Activated naive CD8-positive, alpha-beta T cell treated with anti-CD3 and anti-CD28 coated beads, Interleukin-2, amount 50 U/mL, for 24 hours (primary cell): ENCODE measurements at regions not wholly inside any gene's neighbourhood (a gene's known extent, or its start where the extent isn't known, plus 50 kb on each side); places are given as distances from the start of the nearest gene placed in this dataset.
A peak's percentile ranks its signal among the peaks of the same experiment; 100 is the strongest.

Experiments
- ATAC-seq: fragments of 150-1000 bp; cut with Tn5 transposase; one replicate; pipeline ENCODE4 v1.10.0; 2021
- DNase-seq: peaks from one replicate; pipeline ENCODE4 v3.0.0; 2021
- H3K27ac Mint-ChIP-seq: one replicate; pipeline ENCODE4 v1.8.0; 2021; ENCODE audit warnings: mild to moderate bottlenecking, mixed read lengths
- H3K27me3 Mint-ChIP-seq: one replicate; pipeline ENCODE4 v1.8.0; 2021; ENCODE audit warnings: mixed read lengths
- H3K36me3 Mint-ChIP-seq: one replicate; pipeline ENCODE4 v1.8.0; 2021; ENCODE audit warnings: low read depth, mixed read lengths
- H3K4me1 Mint-ChIP-seq: one replicate; pipeline ENCODE4 v1.8.0; 2021; ENCODE audit warnings: mixed read lengths
- H3K4me3 Mint-ChIP-seq: one replicate; pipeline ENCODE4 v1.8.0; 2021; ENCODE audit warnings: mild to moderate bottlenecking, moderate library complexity, mixed read lengths
- H3K9me3 Mint-ChIP-seq: one replicate; pipeline ENCODE4 v1.8.0; 2021; ENCODE audit warnings: mixed read lengths

- Mint-ChIP-seq H3K27me3 (no peaks in the 10 kb centered on the region), H3K9me3 (no peaks in the 10 kb centered on the region), H3K4me3 (peak overlapping the region; percentile 47), H3K27ac (peak overlapping the region; percentile 90), H3K36me3 (peaks cover 52% of the 10 kb centered on the region), H3K4me1 (peaks cover 54% of the 10 kb centered on the region)
- no peak for DNase-seq
- no peak for ATAC-seq
These were observed 642.2 kb upstream of the DIPK2B start for GRCh38 chrX:45842926-45843315.

GRCh38 chrX:45842207-45842925, 641.7 kb upstream of the DIPK2B start:
- peak overlapping the region; percentile 47 for H3K4me3 Mint-ChIP-seq

DNA sequence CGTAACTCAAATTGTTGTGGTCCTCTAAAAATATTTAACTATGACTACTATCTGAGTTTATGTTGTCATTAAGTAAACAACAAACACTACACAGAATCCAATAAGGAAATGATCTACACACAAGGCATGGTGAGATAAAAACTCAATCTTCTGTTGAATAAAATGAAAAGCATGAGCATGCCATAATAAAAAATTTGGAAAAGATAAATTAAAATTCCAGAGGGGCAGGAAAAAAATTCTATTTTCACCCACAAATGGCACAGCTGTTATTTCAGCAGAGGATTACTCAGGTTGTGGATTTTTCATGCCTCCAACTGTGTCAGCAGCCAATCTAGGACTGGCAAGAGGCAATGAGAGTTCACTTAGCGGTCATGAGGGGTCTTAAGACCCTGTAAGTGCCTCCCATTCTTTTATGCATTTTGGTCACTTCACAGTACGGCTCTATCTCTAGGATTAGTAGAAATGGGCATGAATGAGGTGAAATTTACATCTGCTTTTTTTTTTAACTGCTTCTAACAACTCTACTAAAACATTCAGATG, 639.8 kb upstream of the DIPK2B start:
- Mint-ChIP-seq H3K27ac (no peak overlapping the region), H3K27me3 (no peaks in the 10 kb centered on the region), H3K4me3 (no peak overlapping the region), H3K4me1 (peaks cover 38% of the 10 kb centered on the region), H3K9me3 (no peaks in the 10 kb centered on the region), H3K36me3 (peaks cover 43% of the 10 kb centered on the region)
- DNase-seq, result no peak
- ATAC-seq, result no peak

More at GRCh38 chrX:45842207-45842925, 641.7 kb upstream of the DIPK2B start:
- H3K9me3 Mint-ChIP-seq, result no peaks in the 10 kb centered on the region
- no peaks in the 10 kb centered on the region for H3K27me3 Mint-ChIP-seq
- ATAC-seq, result peak; percentile 73
- peaks cover 51% of the 10 kb centered on the region for H3K4me1 Mint-ChIP-seq
- peaks cover 51% of the 10 kb centered on the region for H3K36me3 Mint-ChIP-seq
- DNase-seq, result no peak
- H3K27ac Mint-ChIP-seq, result peak overlapping the region; percentile 90

DNA sequence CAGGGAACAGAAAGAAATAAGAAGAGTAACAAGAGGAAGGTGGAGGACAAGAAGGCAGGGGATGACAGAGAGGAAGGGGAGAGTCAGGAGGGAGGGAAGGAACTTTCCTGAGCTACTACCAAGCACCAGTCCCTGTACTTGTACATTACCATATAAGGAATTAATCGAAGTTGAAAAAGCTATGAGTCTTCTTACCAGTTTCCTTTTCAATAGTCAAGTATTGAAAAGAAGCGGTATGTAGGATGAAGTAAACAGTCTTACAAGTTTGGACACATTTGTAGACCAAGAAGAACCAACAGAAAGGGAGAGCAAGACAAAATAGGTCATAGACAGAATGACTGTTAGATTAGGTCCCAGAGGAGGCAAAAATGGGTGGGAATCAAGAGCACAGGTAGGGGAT, 629.7 kb upstream of the DIPK2B start:
- H3K9me3 Mint-ChIP-seq, result no peaks in the 10 kb centered on the region
- peak overlapping the region; percentile 4 for H3K4me3 Mint-ChIP-seq
- H3K27me3 Mint-ChIP-seq, result no peaks in the 10 kb centered on the region
- peaks cover 45% of the 10 kb centered on the region for H3K4me1 Mint-ChIP-seq
- DNase-seq, result no peak
- peaks cover 56% of the 10 kb centered on the region for H3K36me3 Mint-ChIP-seq
- ATAC-seq, result peak; percentile 66
- peak overlapping the region; percentile 84 for H3K27ac Mint-ChIP-seq

DNA sequence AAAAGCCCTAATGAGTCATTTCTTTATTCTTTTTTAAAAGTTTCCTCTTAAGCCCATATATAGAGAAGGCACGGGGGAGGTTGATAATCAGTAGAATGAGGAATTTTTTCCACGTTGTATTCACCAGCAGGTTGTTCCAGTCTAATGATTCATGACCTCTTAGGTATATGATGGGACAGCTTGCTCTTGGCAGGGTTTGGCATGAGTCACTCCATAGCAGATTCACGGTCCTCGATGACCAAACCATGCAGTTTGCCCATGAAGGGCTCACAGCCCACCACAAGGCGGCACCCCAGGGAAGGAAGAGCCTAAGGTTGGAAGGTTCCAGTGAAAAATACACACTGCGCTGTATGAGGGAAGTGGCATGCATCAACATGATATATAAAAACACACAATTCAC, 623.8 kb upstream of the DIPK2B start:
- DNase-seq (peak; percentile 55), ATAC-seq (peak; percentile 100)
- H3K36me3 Mint-ChIP-seq, result peaks cover 60% of the 10 kb centered on the region
- peaks cover under 1% of the 10 kb centered on the region for H3K9me3 Mint-ChIP-seq
- peaks cover 50% of the 10 kb centered on the region for H3K4me1 Mint-ChIP-seq
- peak overlapping the region; percentile 89 for H3K27ac Mint-ChIP-seq
- H3K27me3 Mint-ChIP-seq, result no peaks in the 10 kb centered on the region
- H3K4me3 Mint-ChIP-seq, result no peak overlapping the region

DNA sequence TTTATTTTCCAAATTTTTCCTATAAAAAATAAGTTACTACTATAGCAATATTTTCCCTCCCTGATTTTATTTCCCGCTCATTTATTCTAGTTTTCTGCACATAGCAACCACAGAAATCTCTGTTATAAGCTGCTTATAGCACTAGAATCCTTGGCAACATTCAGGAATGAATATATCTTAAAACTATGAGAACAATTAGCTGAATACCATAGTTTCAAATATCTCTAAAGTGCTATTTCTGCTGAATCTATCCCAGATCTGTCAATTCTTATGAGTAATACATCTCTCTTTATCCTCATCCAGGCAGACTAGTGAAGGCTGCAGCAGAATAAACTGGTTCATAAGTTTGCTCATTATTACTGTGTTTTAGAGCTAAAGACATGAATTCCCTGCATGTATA, 622.9 kb upstream of the DIPK2B start:
- Mint-ChIP-seq H3K4me3 (no peak overlapping the region), H3K27me3 (no peaks in the 10 kb centered on the region), H3K9me3 (peaks cover 7% of the 10 kb centered on the region), H3K36me3 (peaks cover 66% of the 10 kb centered on the region), H3K4me1 (peaks cover 55% of the 10 kb centered on the region), H3K27ac (peak overlapping the region; percentile 89)
- DNase-seq, result no peak
- ATAC-seq, result no peak

- DNase-seq (no peak), ATAC-seq (no peak)
- H3K36me3 Mint-ChIP-seq, result peaks cover 68% of the 10 kb centered on the region
These were observed 621.4 kb upstream of the DIPK2B start for GRCh38 chrX:45822124-45822523.

GRCh38 chrX:45818913-45819312, 618.2 kb upstream of the DIPK2B start:
- peaks cover 12% of the 10 kb centered on the region for H3K9me3 Mint-ChIP-seq
- no peaks in the 10 kb centered on the region for H3K27me3 Mint-ChIP-seq
- peak overlapping the region; percentile 32 for H3K4me3 Mint-ChIP-seq
- DNase-seq (no peak), ATAC-seq (peak; percentile 88)
- H3K36me3 Mint-ChIP-seq, result peaks cover 74% of the 10 kb centered on the region
- H3K4me1 Mint-ChIP-seq, result peaks cover 59% of the 10 kb centered on the region
- H3K27ac Mint-ChIP-seq, result peak overlapping the region; percentile 90

More at GRCh38 chrX:45822124-45822523, 621.4 kb upstream of the DIPK2B start:
- Mint-ChIP-seq H3K27ac (no peak overlapping the region), H3K9me3 (peaks cover 7% of the 10 kb centered on the region), H3K4me1 (peaks cover 55% of the 10 kb centered on the region), H3K27me3 (no peaks in the 10 kb centered on the region), H3K4me3 (no peak overlapping the region)

- Mint-ChIP-seq H3K27me3 (no peaks in the 10 kb centered on the region), H3K27ac (peak overlapping the region; percentile 53), H3K9me3 (peaks cover 12% of the 10 kb centered on the region), H3K4me3 (no peak overlapping the region), H3K36me3 (peaks cover 74% of the 10 kb centered on the region), H3K4me1 (peaks cover 65% of the 10 kb centered on the region)
- ATAC-seq, result no peak
- DNase-seq, result no peak
These were observed 614.8 kb upstream of the DIPK2B start for GRCh38 chrX:45815441-45815840.

- ATAC-seq, result peak; percentile 18
- H3K9me3 Mint-ChIP-seq, result peaks cover 5% of the 10 kb centered on the region
- H3K27ac Mint-ChIP-seq, result peak overlapping the region; percentile 96
- no peaks in the 10 kb centered on the region for H3K27me3 Mint-ChIP-seq
- peaks cover 65% of the 10 kb centered on the region for H3K36me3 Mint-ChIP-seq
- peak overlapping the region; percentile 65 for H3K4me3 Mint-ChIP-seq
- peaks cover 90% of the 10 kb centered on the region for H3K4me1 Mint-ChIP-seq
- DNase-seq, result no peak
These were observed 610.6 kb upstream of the DIPK2B start for GRCh38 chrX:45811326-45811725.

DNA sequence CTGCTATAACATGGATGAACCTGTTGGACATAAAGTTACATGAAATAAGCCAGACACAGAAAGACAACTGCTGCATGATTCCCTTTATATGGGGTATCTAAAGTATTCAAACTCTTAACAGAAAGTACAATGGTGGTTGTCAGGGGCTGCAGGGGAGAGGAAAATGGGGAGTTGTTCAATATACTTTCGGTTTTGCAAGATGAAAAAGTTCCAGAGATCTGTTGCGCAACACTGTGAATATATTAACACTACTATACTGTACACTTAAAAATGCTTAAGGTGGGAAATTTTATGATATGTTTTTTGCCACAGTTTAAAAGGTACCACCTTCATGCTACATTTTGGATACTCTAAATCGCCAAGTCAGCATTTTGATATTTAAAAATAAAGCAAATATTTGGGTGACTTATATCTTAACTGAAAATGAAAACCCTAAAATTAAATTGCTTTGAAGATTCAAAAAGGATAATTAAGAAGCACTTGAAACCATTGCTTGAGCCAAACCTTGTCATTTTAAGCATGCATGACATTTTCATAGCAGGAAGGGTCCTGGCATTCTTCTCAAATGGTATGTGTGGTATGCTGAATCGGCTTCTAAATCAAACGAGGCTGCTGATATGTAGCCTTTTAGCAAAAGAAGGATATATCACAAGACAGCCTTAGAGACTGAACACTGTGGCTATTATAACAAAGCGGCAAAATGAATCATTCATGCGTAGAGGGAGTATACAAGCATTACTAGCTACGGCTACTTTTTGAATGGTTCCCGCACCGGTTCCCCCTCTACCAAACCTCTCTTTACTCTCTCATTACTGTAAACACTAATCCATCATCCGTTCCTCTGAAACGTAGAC, 607.1 kb upstream of the DIPK2B start:
- no peaks in the 10 kb centered on the region for H3K27me3 Mint-ChIP-seq
- peaks cover 90% of the 10 kb centered on the region for H3K4me1 Mint-ChIP-seq
- H3K27ac Mint-ChIP-seq, result peak overlapping the region; percentile 96
- no peaks in the 10 kb centered on the region for H3K9me3 Mint-ChIP-seq
- DNase-seq, result no peak
- ATAC-seq, result peak; percentile 25
- peaks cover 49% of the 10 kb centered on the region for H3K36me3 Mint-ChIP-seq
- peak overlapping the region; percentile 72 for H3K4me3 Mint-ChIP-seq

- Mint-ChIP-seq H3K4me1 (peaks cover 93% of the 10 kb centered on the region), H3K4me3 (peak overlapping the region; percentile 72), H3K36me3 (peaks cover 47% of the 10 kb centered on the region), H3K27ac (peak overlapping the region; percentile 96), H3K27me3 (no peaks in the 10 kb centered on the region), H3K9me3 (no peaks in the 10 kb centered on the region)
- DNase-seq, result no peak
- peak; percentile 70 for ATAC-seq
These were observed 605.9 kb upstream of the DIPK2B start for GRCh38 chrX:45806410-45807121.

GRCh38 chrX:45804276-45804675, 603.6 kb upstream of the DIPK2B start:
- no peaks in the 10 kb centered on the region for H3K27me3 Mint-ChIP-seq
- H3K9me3 Mint-ChIP-seq, result no peaks in the 10 kb centered on the region
- no peak for DNase-seq
- peaks cover 87% of the 10 kb centered on the region for H3K4me1 Mint-ChIP-seq
- H3K36me3 Mint-ChIP-seq, result peaks cover 30% of the 10 kb centered on the region
- peak overlapping the region; percentile 67 for H3K4me3 Mint-ChIP-seq
- ATAC-seq, result no peak
- H3K27ac Mint-ChIP-seq, result peak overlapping the region; percentile 93

GRCh38 chrX:45803383-45803921, 602.8 kb upstream of the DIPK2B start:
- Mint-ChIP-seq H3K27me3 (no peaks in the 10 kb centered on the region), H3K4me1 (peaks cover 88% of the 10 kb centered on the region), H3K4me3 (peak overlapping the region; percentile 67), H3K9me3 (no peaks in the 10 kb centered on the region), H3K27ac (peak overlapping the region; percentile 93), H3K36me3 (peaks cover 28% of the 10 kb centered on the region)
- DNase-seq (peak; percentile 32), ATAC-seq (peak; percentile 53)
